GM06990 (cell line): ENCODE measurements at regions not wholly inside any gene's neighbourhood (a gene's known extent, or its start where the extent isn't known, plus 50 kb on each side); places are given as distances from the start of the nearest gene placed in this dataset.

ENCODE experiments used
- DNase-seq: peaks from one replicate; pipeline ENCODE4 v3.0.0-alpha.2; 2011; ENCODE audit not compliant: insufficient read length; ENCODE audit errors: extremely low read depth
- H3K27me3 ChIP-seq: replicated peaks from 2 replicates; pipeline ENCODE4 v1.6.0; 2011; ENCODE audit warnings: low read length; ENCODE audit not compliant: control insufficient read depth, insufficient read depth
- H3K36me3 ChIP-seq: 2 replicates; pipeline ENCODE4 v1.5.1; 2011; ENCODE audit warnings: low read length; ENCODE audit not compliant: control insufficient read depth, insufficient read depth
- H3K4me3 ChIP-seq: replicated peaks from 2 replicates; pipeline ENCODE4 v1.5.1; 2011; ENCODE audit warnings: low read depth, mild to moderate bottlenecking, control low read depth, low read length
- CTCF ChIP-seq: IDR thresholded peaks from 2 replicates; pipeline ENCODE4 v1.5.1; 2011; ENCODE audit warnings: low read length, control low read depth, mild to moderate bottlenecking, inconsistent platforms; ENCODE audit not compliant: insufficient read depth, poor library complexity, severe bottlenecking

GRCh38 chr1:115412733-115413132, 74.7 kb upstream of the NGF start:
- TF ChIP-seq CTCF: no peak
- no peak overlapping the region for H3K4me3 ChIP-seq
- H3K27me3 ChIP-seq: no peaks in the 10 kb centered on the region; the same call in 1 of the 2 replicates
- H3K36me3 ChIP-seq: no peaks in the 10 kb centered on the region
- no peak for DNase-seq

GRCh38 chr1:115412286-115412685, 74.2 kb upstream of the NGF start:
- H3K36me3 ChIP-seq: no peaks in the 10 kb centered on the region
- no peak for TF ChIP-seq CTCF
- H3K4me3 ChIP-seq: no peak overlapping the region

GRCh38 chr1:115411371-115412063, 73.5 kb upstream of the NGF start:
- no peak for DNase-seq
- H3K4me3 ChIP-seq: no peak overlapping the region
- H3K36me3 ChIP-seq: no peaks in the 10 kb centered on the region
- H3K27me3 ChIP-seq: no peaks in the 10 kb centered on the region; the same call in 1 of the 2 replicates
- no peak for TF ChIP-seq CTCF

More at GRCh38 chr1:115412286-115412685, 74.2 kb upstream of the NGF start:
- DNase-seq: no peak
- H3K27me3 ChIP-seq: no peaks in the 10 kb centered on the region; the same call in 1 of the 2 replicates

GRCh38 chr1:115409094-115410015, 71.3 kb upstream of the NGF start:
- Histone ChIP-seq H3K4me3 (no peak overlapping the region), H3K36me3 (no peaks in the 10 kb centered on the region), H3K27me3 (no peaks in the 10 kb centered on the region; the same call in 1 of the 2 replicates)
- no peak for TF ChIP-seq CTCF
- DNase-seq: no peak

- TF ChIP-seq CTCF: no peak
- DNase-seq: no peak
- H3K36me3 ChIP-seq: no peaks in the 10 kb centered on the region
Observed at GRCh38 chr1:115408533-115408932, 70.5 kb upstream of the NGF start.

More at GRCh38 chr1:115408533-115408932, 70.5 kb upstream of the NGF start:
- Histone ChIP-seq H3K4me3 (no peak overlapping the region), H3K27me3 (no peaks in the 10 kb centered on the region; the same call in 1 of the 2 replicates)
